WERI-Rb-1 (cell line): ENCODE measurements at regions not wholly inside any gene's neighbourhood (a gene's known extent, or its start where the extent isn't known, plus 50 kb on each side); places are given as distances from the start of the nearest gene placed in this dataset.
"Not testable (repeated sequence)": the region's sequence is repeated elsewhere in the genome, so short reads cannot be mapped to it uniquely, and the experiment has no call there.

ENCODE experiments used
- DNase-seq: peaks from one replicate; pipeline ENCODE4 v3.0.0-alpha.2; 2020
- H3K27ac ChIP-seq: fragments of 250-450 bp; sonication (Bioruptor Pico); 2 replicates; pipeline ENCODE4 v1.5.1; 2020; ENCODE audit warnings: mild to moderate bottlenecking, moderate library complexity
- H3K27me3 ChIP-seq: fragments of 250-450 bp; sonication (Bioruptor Pico); 2 replicates; pipeline ENCODE4 v1.5.1; 2021; ENCODE audit warnings: mild to moderate bottlenecking, low read depth, moderate library complexity; ENCODE audit not compliant: insufficient read depth, severe bottlenecking
- H3K36me3 ChIP-seq: fragments of 250-450 bp; sonication (Bioruptor Pico); 2 replicates; pipeline ENCODE4 v1.5.1; 2020; ENCODE audit warnings: mild to moderate bottlenecking, moderate library complexity
- H3K4me3 ChIP-seq: 2 replicates; pipeline ENCODE4 v1.5.1; 2011; ENCODE audit warnings: low read depth, mild to moderate bottlenecking, control low read depth, low read length
- H3K9me3 ChIP-seq: fragments of 250-450 bp; sonication (Bioruptor Pico); 2 replicates; pipeline ENCODE4 v1.5.1; 2021; ENCODE audit warnings: mild to moderate bottlenecking, moderate library complexity; ENCODE audit not compliant: severe bottlenecking
- CTCF ChIP-seq: IDR thresholded peaks from 2 replicates; pipeline ENCODE4 v1.5.1; 2011; ENCODE audit warnings: low read depth, mild to moderate bottlenecking, control low read depth, inconsistent platforms, low read length

- Histone ChIP-seq H3K36me3 (no peaks in the 10 kb centered on the region), H3K9me3 (no peaks in the 10 kb centered on the region), H3K27ac (no peak overlapping the region), H3K27me3 (no peaks in the 10 kb centered on the region), H3K4me3 (no peak overlapping the region)
- no peak for DNase-seq
- no peak for TF ChIP-seq CTCF
These were observed 320.6 kb upstream of the NUDT12 start for GRCh38 chr5:103883143-103883542.

GRCh38 chr5:103881560-103881959 is 319.0 kb upstream of the NUDT12 start:
- no peak overlapping the region for H3K27ac ChIP-seq
- no peaks in the 10 kb centered on the region for H3K36me3 ChIP-seq
- no peak for TF ChIP-seq CTCF
- no peaks in the 10 kb centered on the region for H3K27me3 ChIP-seq
- no peak overlapping the region for H3K4me3 ChIP-seq
- no peaks in the 10 kb centered on the region for H3K9me3 ChIP-seq
- no peak for DNase-seq

- H3K27ac ChIP-seq: no peak overlapping the region
- H3K4me3 ChIP-seq: no peak overlapping the region
- DNase-seq: no peak
- no peaks in the 10 kb centered on the region for H3K36me3 ChIP-seq
- H3K9me3 ChIP-seq: no peaks in the 10 kb centered on the region
- no peak for TF ChIP-seq CTCF
- no peaks in the 10 kb centered on the region for H3K27me3 ChIP-seq
These were observed 305.4 kb upstream of the NUDT12 start for GRCh38 chr5:103867857-103868598.

GRCh38 chr5:103866169-103866568 is 303.6 kb upstream of the NUDT12 start:
- Histone ChIP-seq H3K4me3 (no peak overlapping the region), H3K9me3 (no peaks in the 10 kb centered on the region), H3K27me3 (no peaks in the 10 kb centered on the region), H3K27ac (no peak overlapping the region), H3K36me3 (no peaks in the 10 kb centered on the region)
- no peak for DNase-seq
- TF ChIP-seq CTCF: no peak

- Histone ChIP-seq H3K27ac (no peak overlapping the region), H3K9me3 (no peaks in the 10 kb centered on the region), H3K36me3 (no peaks in the 10 kb centered on the region), H3K4me3 (no peak overlapping the region), H3K27me3 (no peaks in the 10 kb centered on the region)
- DNase-seq: no peak
- no peak for TF ChIP-seq CTCF
These were observed 299.8 kb upstream of the NUDT12 start for GRCh38 chr5:103862398-103862797.

- H3K4me3 ChIP-seq: no peak overlapping the region
- no peak overlapping the region for H3K27ac ChIP-seq
- H3K9me3 ChIP-seq: no peaks in the 10 kb centered on the region
- H3K36me3 ChIP-seq: no peaks in the 10 kb centered on the region
- no peak for DNase-seq
- no peak for TF ChIP-seq CTCF
- H3K27me3 ChIP-seq: no peaks in the 10 kb centered on the region
These were observed 297.7 kb upstream of the NUDT12 start for GRCh38 chr5:103860327-103860726.

- DNase-seq, H3K36me3 ChIP-seq, H3K4me3 ChIP-seq, H3K27ac ChIP-seq, H3K9me3 ChIP-seq, H3K27me3 ChIP-seq: not testable (repeated sequence)
These were observed 295.8 kb upstream of the NUDT12 start for GRCh38 chr5:103858367-103858766.
